PC-9 (cell line): ENCODE measurements at regions not wholly inside any gene's neighbourhood (a gene's known extent, or its start where the extent isn't known, plus 50 kb on each side); places are given as distances from the start of the nearest gene placed in this dataset.

ENCODE experiments used
- BruUV-seq: library from RNA; stranded (reverse); fragments of 400-500 nt; replicated peaks from 2 replicates; lab custom pipeline; 2021; lab: Mats Ljungman, UMichigan
- CTCF ChIA-PET: fragments of 300-600 bp; sonication (Branson Sonifier 250); formaldehyde crosslinking; loops from one replicate; lab custom pipeline; 2022; ENCODE audit warnings: antibody characterized with exemption; lab: Charles Lee
- POLR2A ChIA-PET: fragments of 300-600 bp; sonication (Branson Sonifier 250); formaldehyde crosslinking; loops from one replicate; lab custom pipeline; 2022; ENCODE audit warnings: antibody characterized with exemption; ENCODE audit not compliant: unreplicated experiment; lab: Charles Lee
- DNase-seq, 2 experiments: peaks; one replicate each; pipeline versions ENCODE4 v3.0.0 to v3.0.0-alpha.2; 2015 to 2022; ENCODE audit warnings: mixed read lengths in 1 of 2
- H2AFZ ChIP-seq: fragments of 200-600 bp; sonication (generic); 2 replicates; pipeline ENCODE4 v1.8.1; 2017; ENCODE audit warnings: antibody characterized with exemption
- H3F3A ChIP-seq: fragments of 200-600 bp; sonication (generic); 2 replicates; pipeline ENCODE4 v1.8.1; 2017; ENCODE audit warnings: antibody characterized with exemption, mild to moderate bottlenecking, low read depth; ENCODE audit not compliant: insufficient read depth
- H3K27ac ChIP-seq: fragments of 200-600 bp; sonication (generic); 2 replicates; pipeline ENCODE4 v1.6.1; 2016; ENCODE audit warnings: mixed run types
- H3K27me3 ChIP-seq: fragments of 200-600 bp; sonication (generic); 2 replicates; pipeline ENCODE4 v1.6.1; 2016; ENCODE audit warnings: low read depth, mixed run types; ENCODE audit not compliant: insufficient read depth
- H3K36me3 ChIP-seq: fragments of 200-600 bp; sonication (generic); 2 replicates; pipeline ENCODE4 v1.6.1; 2016; ENCODE audit warnings: low read depth, mixed run types
- H3K4me1 ChIP-seq: fragments of 200-600 bp; sonication (generic); replicated peaks from 2 replicates; pipeline ENCODE4 v1.6.1; 2016; ENCODE audit warnings: mixed run types; ENCODE audit not compliant: insufficient read depth
- H3K4me2 ChIP-seq: fragments of 200-600 bp; sonication (generic); 2 replicates; pipeline ENCODE4 v1.6.1; 2017; ENCODE audit warnings: mixed run types
- H3K4me3 ChIP-seq: fragments of 200-600 bp; sonication (generic); 2 replicates; pipeline ENCODE4 v1.6.1; 2016; ENCODE audit warnings: mixed run types
- H3K79me2 ChIP-seq: fragments of 200-600 bp; sonication (generic); 2 replicates; pipeline ENCODE4 v1.6.1; 2017; ENCODE audit warnings: low read depth, mixed run types
- H3K9me2 ChIP-seq: fragments of 200-600 bp; sonication (generic); 2 replicates; pipeline ENCODE4 v1.8.1; 2017; ENCODE audit warnings: mild to moderate bottlenecking; ENCODE audit not compliant: insufficient read depth
- H3K9me3 ChIP-seq: fragments of 200-600 bp; sonication (generic); 2 replicates; pipeline ENCODE4 v1.8.1; 2016; ENCODE audit warnings: low read depth; ENCODE audit not compliant: insufficient read depth
- H4K20me1 ChIP-seq: fragments of 200-600 bp; sonication (generic); 2 replicates; pipeline ENCODE4 v1.8.1; 2017; ENCODE audit not compliant: insufficient read depth
- CTCF ChIP-seq: fragments of 200-600 bp; sonication (generic); conservative IDR thresholded peaks from 2 replicates; pipeline ENCODE4 v1.6.1; 2017; ENCODE audit warnings: mixed run types, antibody characterized with exemption, mild to moderate bottlenecking, moderate library complexity
- EZH2 ChIP-seq: fragments of 200-600 bp; sonication (generic); IDR thresholded peaks from 2 replicates; pipeline ENCODE4 v1.8.0; 2017; ENCODE audit warnings: antibody characterized with exemption, low read depth
- intact Hi-C: fragments of 100-400 bp; cut with micrococcal nuclease; formaldehyde crosslinking; loops from one replicate; pipeline ENCODE4 v1.10.0; 2022; ENCODE audit not compliant: unreplicated experiment

- Histone ChIP-seq H3K4me3 (no peak overlapping the region), H3F3A (no peaks in the 10 kb centered on the region), H3K36me3 (no peaks in the 10 kb centered on the region), H3K79me2 (no peaks in the 10 kb centered on the region), H3K9me2 (no peaks in the 10 kb centered on the region; the same call in 1 of the 2 replicates), H3K27me3 (no peaks in the 10 kb centered on the region), H3K9me3 (no peaks in the 10 kb centered on the region), H3K4me2 (no peak overlapping the region), H2AFZ (no peak overlapping the region), H3K4me1 (no peaks in the 10 kb centered on the region), H3K27ac (no peak overlapping the region), H4K20me1 (no peaks in the 10 kb centered on the region)
- BruUV-seq = no TSS peak
- CTCF ChIA-PET = no interaction called here
- intact Hi-C loops = no loop called here
- DNase-seq = no peak
- POLR2A ChIA-PET = no interaction called here
- TF ChIP-seq CTCF (no peak), EZH2 (no peak)
Measured at GRCh38 chrX:137483554-137483953, 82.4 kb upstream of the ZIC3 start.

GRCh38 chrX:137482136-137482535, 83.8 kb upstream of the ZIC3 start:
- CTCF ChIA-PET = no interaction called here

GRCh38 chrX:137479386-137479785, 86.5 kb upstream of the ZIC3 start:
- Histone ChIP-seq H2AFZ (no peak overlapping the region; the same call in 1 of the 2 replicates), H3F3A (no peaks in the 10 kb centered on the region), H3K27ac (no peak overlapping the region), H3K4me3 (no peak overlapping the region), H3K36me3 (no peaks in the 10 kb centered on the region), H3K27me3 (no peaks in the 10 kb centered on the region), H4K20me1 (no peaks in the 10 kb centered on the region), H3K4me1 (no peaks in the 10 kb centered on the region), H3K9me2 (no peaks in the 10 kb centered on the region; the same call in 1 of the 2 replicates), H3K79me2 (no peaks in the 10 kb centered on the region), H3K9me3 (no peaks in the 10 kb centered on the region), H3K4me2 (no peak overlapping the region)
- ChIA-PET CTCF (no interaction called here), POLR2A (no interaction called here)
- no peak for TF ChIP-seq EZH2
- no peak for TF ChIP-seq CTCF
- intact Hi-C loops = no loop called here
- no peak for DNase-seq
- no TSS peak for BruUV-seq

More at GRCh38 chrX:137482136-137482535, 83.8 kb upstream of the ZIC3 start:
- no peaks in the 10 kb centered on the region for H3K36me3 ChIP-seq
- BruUV-seq = no TSS peak
- H3K4me1 ChIP-seq = no peaks in the 10 kb centered on the region
- H3K27ac ChIP-seq = no peak overlapping the region
- POLR2A ChIA-PET = no interaction called here
- TF ChIP-seq CTCF (no peak), EZH2 (no peak)
- H3K9me2 ChIP-seq = no peaks in the 10 kb centered on the region; the same call in 1 of the 2 replicates
- intact Hi-C loops = no loop called here
- H3K4me3 ChIP-seq = no peak overlapping the region
- no peak overlapping the region for H3K4me2 ChIP-seq
- H2AFZ ChIP-seq = no peak overlapping the region
- no peaks in the 10 kb centered on the region for H4K20me1 ChIP-seq
- H3F3A ChIP-seq = no peaks in the 10 kb centered on the region
- no peaks in the 10 kb centered on the region for H3K9me3 ChIP-seq
- DNase-seq = no peak
- no peaks in the 10 kb centered on the region for H3K27me3 ChIP-seq
- H3K79me2 ChIP-seq = no peaks in the 10 kb centered on the region
